Testis (tissue), 2 donors: ENCODE measurements at regions not wholly inside any gene's neighbourhood (a gene's known extent, or its start where the extent isn't known, plus 50 kb on each side); places are given as distances from the start of the nearest gene placed in this dataset.
A peak's percentile ranks its signal among the peaks of the same experiment; 100 is the strongest.

ENCODE experiments used
- DNase-seq: peaks from one replicate; pipeline ENCODE4 v3.0.0-alpha.2; 2019
- H3K27ac ChIP-seq, 2 donors: fragments of 200-600 bp; sonication (generic); one replicate each; pipeline ENCODE4 v1.5.1; 2019
- H3K27me3 ChIP-seq: fragments of 200-600 bp; sonication (generic); one replicate; pipeline ENCODE4 v1.5.1; 2019
- H3K36me3 ChIP-seq: fragments of 200-600 bp; sonication (generic); one replicate; pipeline ENCODE4 v1.5.1; 2017; ENCODE audit warnings: low read depth; ENCODE audit errors: missing control alignments
- H3K4me1 ChIP-seq: fragments of 200-600 bp; sonication (generic); one replicate; pipeline ENCODE4 v1.5.1; 2019
- H3K4me3 ChIP-seq, 2 donors: fragments of 200-600 bp; sonication (generic); one replicate each; pipeline ENCODE4 v1.5.1; 2017 to 2019
- H3K9me3 ChIP-seq: fragments of 200-600 bp; sonication (generic); one replicate; pipeline ENCODE4 v1.5.1; 2017
- CTCF ChIP-seq, 3 experiments: fragments of 450-650 bp in 2 of 3; fragments of 200-600 bp in 1 of 3; sonication (generic) in 1 of 3; IDR thresholded peaks; one replicate each; pipeline ENCODE4 v1.5.1; 2016 to 2019; ENCODE audit warnings: antibody characterized with exemption in 3 of 3, mild to moderate bottlenecking in 2 of 3, moderate library complexity in 1 of 3
- POLR2A ChIP-seq: fragments of 450-650 bp; IDR thresholded peaks from one replicate; pipeline ENCODE4 v1.6.1; 2017; ENCODE audit warnings: antibody characterized with exemption, mild to moderate bottlenecking, moderate library complexity
- WGBS, 2 donors: methylation state at CpG; one replicate each; pipeline ENCODE4 v1.1.5; 2018; 5-methylcytosine and 5-hydroxymethylcytosine counted together
- intact Hi-C: fragments of 100-400 bp; cut with DNase I; formaldehyde crosslinking; loops from one replicate; pipeline ENCODE4 v1.15.1; 2023; ENCODE audit warnings: low total_unique reads

DNA sequence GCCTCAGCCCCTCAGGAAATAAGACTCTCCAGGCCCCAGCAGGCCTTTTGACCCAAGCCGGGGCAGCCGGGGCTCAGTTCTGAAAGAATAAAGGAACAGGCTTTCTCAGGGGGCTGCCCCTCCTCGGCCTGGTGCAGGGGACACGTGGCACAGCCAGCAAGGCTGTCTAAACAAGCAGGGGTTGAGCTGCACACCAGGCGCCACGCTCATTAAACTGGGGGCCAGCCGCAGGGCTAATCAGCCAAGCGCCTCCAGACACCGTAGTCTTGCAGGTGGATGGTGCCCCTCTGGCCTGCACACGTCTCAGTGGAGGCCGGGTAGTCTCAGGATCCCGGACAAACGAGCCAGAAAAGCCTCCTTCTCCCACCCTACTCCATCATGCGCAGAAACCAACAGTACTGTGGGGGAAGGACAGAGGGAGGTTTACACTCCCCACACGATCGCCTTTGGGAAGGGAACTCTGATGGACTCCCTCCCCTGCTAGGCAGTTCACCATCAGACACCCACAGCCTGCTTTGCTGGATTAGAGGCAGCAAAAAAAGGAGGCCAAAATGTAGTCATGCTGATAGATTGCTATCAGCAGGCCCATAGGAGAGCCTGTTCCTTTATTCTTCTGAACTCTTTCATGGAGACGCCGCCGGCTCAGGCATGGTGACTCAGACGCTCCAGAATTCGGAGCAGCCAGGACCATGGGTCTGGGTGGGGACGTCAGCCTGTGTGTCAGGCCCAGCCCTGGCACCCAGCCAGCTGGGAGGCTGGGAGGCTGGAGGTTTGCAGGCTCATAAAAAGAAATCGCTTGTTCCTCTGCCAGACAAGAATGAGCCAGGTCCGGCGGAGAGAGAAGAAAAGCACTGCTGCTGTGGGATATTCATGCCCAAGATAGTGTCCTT lies 342.4 kb downstream of the BCOR start:
- WGBS, 2 donors, result 53 to 55% methylated on average over 3 to 19 of the region's 25 CpGs
- H3K27ac ChIP-seq, result peak overlapping the region; percentile 18 to 59
- intact Hi-C loops, result no loop called here
- no peaks in the 10 kb centered on the region for H3K27me3 ChIP-seq
- H3K4me1 ChIP-seq, result peaks cover 7% of the 10 kb centered on the region
- H3K36me3 ChIP-seq, result no peaks in the 10 kb centered on the region
- H3K4me3 ChIP-seq, result no peak overlapping the region
- peak; percentile 79 for DNase-seq
- H3K9me3 ChIP-seq, result no peaks in the 10 kb centered on the region
- TF ChIP-seq POLR2A (no peak), CTCF (IDR thresholded peaks at IDR 0.05) (no peak)

DNA sequence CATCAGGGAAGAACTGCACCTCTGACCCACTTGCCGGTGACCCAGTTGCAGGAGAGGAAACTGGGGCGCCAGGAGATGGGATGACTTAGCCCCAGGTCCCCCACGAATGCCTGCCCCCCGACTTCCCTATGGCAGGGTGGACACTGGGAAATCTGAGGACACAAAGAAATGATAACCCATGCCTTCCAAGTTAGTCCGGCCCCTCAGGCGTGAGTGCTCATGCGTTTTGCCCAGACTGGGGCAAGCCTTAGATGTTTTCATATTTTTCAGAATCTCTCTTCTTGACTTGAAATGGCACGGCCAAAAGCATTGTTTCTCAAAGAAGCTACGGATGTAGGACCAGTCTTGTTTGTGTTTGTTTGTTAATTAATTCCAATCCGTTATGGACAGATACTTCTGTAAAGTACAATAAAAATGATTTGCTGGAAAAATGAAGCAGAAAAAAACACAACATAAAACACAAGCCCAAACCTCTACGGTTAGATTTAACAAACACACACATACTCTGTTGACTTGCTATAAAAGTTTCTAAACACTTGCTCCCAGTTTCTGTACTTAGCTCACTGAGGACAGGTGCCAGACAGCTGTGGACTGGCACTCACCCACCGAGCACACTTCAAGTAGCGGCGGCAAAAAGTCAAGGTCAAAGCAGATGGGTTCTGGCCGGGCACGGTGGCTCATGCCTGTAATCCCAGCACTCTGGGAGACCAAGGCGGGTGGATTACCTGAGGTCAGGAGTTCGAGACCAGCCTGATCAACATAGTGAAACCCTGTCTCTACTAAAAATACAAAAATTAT lies 341.5 kb downstream of the BCOR start:
- no peak for TF ChIP-seq CTCF (IDR thresholded peaks at IDR 0.05)
- no peak for TF ChIP-seq POLR2A
- Histone ChIP-seq H3K4me3 (no peak overlapping the region), H3K4me1 (peaks cover 8% of the 10 kb centered on the region), H3K36me3 (no peaks in the 10 kb centered on the region), H3K9me3 (no peaks in the 10 kb centered on the region), H3K27ac (peak overlapping the region in 1 of 2 donors; percentile 59), H3K27me3 (no peaks in the 10 kb centered on the region)
- DNase-seq, result peak; percentile 16
- WGBS, 2 donors, result 55 to 67% methylated on average over 11 to 18 of the region's 18 CpGs
- intact Hi-C loops, result no loop called here

DNA sequence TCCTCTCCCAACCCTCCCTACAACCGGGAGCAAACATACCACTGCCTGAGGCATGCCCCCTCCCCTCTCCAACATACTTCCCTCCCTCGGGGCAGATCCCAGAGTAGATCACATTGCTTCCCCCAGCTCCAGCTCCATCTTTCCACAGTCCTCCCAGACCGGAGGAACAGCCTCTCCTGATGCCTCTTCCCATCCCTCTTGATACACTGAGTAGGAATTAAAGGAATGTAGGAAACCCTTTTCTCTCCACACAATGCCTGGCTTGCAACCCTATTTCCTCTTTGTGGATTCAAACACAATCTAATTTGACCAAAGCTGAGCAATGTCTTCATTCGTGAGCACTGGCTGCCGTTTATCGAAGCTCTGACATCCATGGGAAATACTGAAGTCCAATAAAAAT lies 339.8 kb downstream of the BCOR start:
- no peak for TF ChIP-seq POLR2A
- TF ChIP-seq CTCF (IDR thresholded peaks at IDR 0.05), result no peak
- no peak for DNase-seq
- Histone ChIP-seq H3K4me3 (no peak overlapping the region), H3K27me3 (no peaks in the 10 kb centered on the region), H3K9me3 (no peaks in the 10 kb centered on the region), H3K4me1 (peaks cover 8% of the 10 kb centered on the region), H3K36me3 (no peaks in the 10 kb centered on the region), H3K27ac (no peak overlapping the region)
- intact Hi-C loops, result no loop called here
- 57 to 78% methylated on average over 5 to 6 of the region's 6 CpGs for WGBS, 2 donors

GRCh38 chrX:39758791-39759525 lies 338.8 kb downstream of the BCOR start:
- 64 to 68% methylated on average over 4 to 12 of the region's 17 CpGs for WGBS, 2 donors

More at GRCh38 chrX:39758791-39759525, 338.8 kb downstream of the BCOR start:
- Histone ChIP-seq H3K36me3 (no peaks in the 10 kb centered on the region), H3K4me1 (peaks cover 8% of the 10 kb centered on the region), H3K27me3 (no peaks in the 10 kb centered on the region), H3K4me3 (no peak overlapping the region), H3K27ac (peak overlapping the region in 1 of 2 donors; percentile 74), H3K9me3 (no peaks in the 10 kb centered on the region)
- peak; percentile 35 for DNase-seq
- TF ChIP-seq POLR2A (no peak), CTCF (IDR thresholded peaks at IDR 0.05) (no peak)
- intact Hi-C loops, result no loop called here
